Panc1 (cell line): ENCODE measurements at regions not wholly inside any gene's neighbourhood (a gene's known extent, or its start where the extent isn't known, plus 50 kb on each side); places are given as distances from the start of the nearest gene placed in this dataset.

Experiments
- ATAC-seq: fragments of 200-7000 bp; cut with Tn5 transposase; 2 replicates; pipeline ENCODE4 v1.9.1; 2020; ENCODE audit warnings: mild to moderate bottlenecking, moderate library complexity
- BruUV-seq: library from RNA; stranded (reverse); fragments of 400-500 nt; replicated peaks from 2 replicates; lab custom pipeline; 2021; lab: Mats Ljungman, UMichigan
- CTCF ChIA-PET: fragments of 300-600 bp; sonication (Branson Sonifier 250); formaldehyde crosslinking; loops from one replicate; lab custom pipeline; 2022; ENCODE audit warnings: antibody characterized with exemption; lab: Charles Lee
- POLR2A ChIA-PET: fragments of 300-600 bp; sonication (Branson Sonifier 250); formaldehyde crosslinking; loops from one replicate; lab custom pipeline; 2022; ENCODE audit warnings: antibody characterized with exemption; lab: Charles Lee
- DNase-seq: peaks from one replicate; pipeline ENCODE4 v3.0.0-alpha.2; 2010; ENCODE audit warnings: low read depth, low spot score
- H3K27ac ChIP-seq: 2 replicates; pipeline ENCODE4 v1.5.1; 2011; ENCODE audit warnings: mild to moderate bottlenecking, low read length, inconsistent platforms
- H3K27me3 ChIP-seq: fragments of 200-500 bp; sonication (Bioruptor generic); 2 replicates; pipeline ENCODE4 v1.6.0; 2014; ENCODE audit warnings: low read length, inconsistent platforms; ENCODE audit not compliant: control insufficient read depth, insufficient read depth
- H3K36me3 ChIP-seq: fragments of 200-500 bp; sonication (Bioruptor generic); 2 replicates; pipeline ENCODE4 v1.5.1; 2014; ENCODE audit warnings: inconsistent platforms, mild to moderate bottlenecking, low read length, moderate library complexity; ENCODE audit not compliant: control insufficient read depth, insufficient read depth
- H3K4me1 ChIP-seq: 2 replicates; pipeline ENCODE4 v1.5.1; 2011; ENCODE audit warnings: inconsistent platforms, mild to moderate bottlenecking, low read length, moderate library complexity; ENCODE audit not compliant: control insufficient read depth, insufficient read depth
- H3K4me3 ChIP-seq, 2 experiments: 2 replicates each; pipeline ENCODE4 v1.5.1; 2011 to 2012; ENCODE audit warnings: low read depth in 2 of 2, low read length in 2 of 2, mild to moderate bottlenecking in 2 of 2, inconsistent platforms in 1 of 2, moderate library complexity in 1 of 2
- H3K9me3 ChIP-seq: fragments of 200-500 bp; sonication (Bioruptor generic); 2 replicates; pipeline ENCODE4 v1.5.1; 2014; ENCODE audit warnings: low read depth, mild to moderate bottlenecking, inconsistent platforms, low read length, moderate library complexity; ENCODE audit not compliant: control insufficient read depth, insufficient read depth
- CTCF ChIP-seq: fragments of 450-650 bp; IDR thresholded peaks from 2 replicates; pipeline ENCODE4 v1.5.1; 2017; ENCODE audit warnings: mild to moderate bottlenecking
- POLR2AphosphoS5 ChIP-seq: IDR thresholded peaks from 2 replicates; pipeline ENCODE4 v1.6.1; 2012; ENCODE audit warnings: mild to moderate bottlenecking, low read depth, low read length, moderate library complexity
- SIN3A ChIP-seq: IDR thresholded peaks from 2 replicates; pipeline ENCODE4 v1.6.1; 2012; ENCODE audit warnings: low read depth, mild to moderate bottlenecking, low read length, moderate library complexity, borderline replicate concordance; ENCODE audit not compliant: insufficient read depth
- TCF7L2 ChIP-seq: IDR thresholded peaks from 2 replicates; pipeline ENCODE4 v1.6.1; 2011; ENCODE audit warnings: mild to moderate bottlenecking, low read depth, low read length, inconsistent platforms
- in situ Hi-C: cut with HindIII; loops from 2 replicates; pipeline ENCODE4 v1.10.0; 2016; ENCODE audit warnings: low sequenced_read_pairs, low pct_unique_long_range_greater_than_20kb
- intact Hi-C: fragments of 100-400 bp; cut with micrococcal nuclease; formaldehyde crosslinking; loops from one replicate; pipeline ENCODE4 v1.10.0; 2022; ENCODE audit not compliant: unreplicated experiment
- TF ChIP-seq, protein P1 (sequence below), 2 experiments: IDR thresholded peaks; 2 replicates each; pipeline ENCODE4 v1.6.1; 2011 to 2012; ENCODE audit warnings: low read depth in 2 of 2, control low read depth in 1 of 2, low read length in 1 of 2, mild to moderate bottlenecking in 1 of 2, moderate library complexity in 1 of 2; ENCODE audit not compliant: insufficient read depth in 1 of 2

DNA sequence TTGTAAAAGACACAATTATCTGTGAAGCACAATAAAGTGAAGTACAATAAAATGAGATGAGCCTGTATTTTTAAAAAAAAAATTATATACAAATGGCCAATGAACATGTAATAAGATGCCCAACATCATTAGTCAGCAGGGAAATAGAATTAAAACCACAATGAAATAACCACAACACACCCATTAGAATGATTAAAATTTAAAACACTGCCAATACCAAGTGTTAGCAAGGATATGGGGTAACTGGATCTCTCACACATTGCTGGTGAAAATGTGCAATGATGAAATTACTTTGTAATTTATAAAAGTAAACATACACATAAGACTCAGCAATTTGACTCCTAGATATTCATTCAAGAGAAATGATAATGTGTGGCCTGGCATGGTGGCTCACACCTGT is 62.8 kb downstream of the SHOC1 start:
- BruUV-seq, result no TSS peak
- H3K36me3 ChIP-seq, result no peaks in the 10 kb centered on the region
- peak overlapping the region; percentile 23; the same call in 1 of the 2 replicates for H3K27ac ChIP-seq
- ATAC-seq, result no peak
- ChIA-PET POLR2A (no interaction called here), CTCF (no interaction called here)
- H3K9me3 ChIP-seq, result peaks cover 21% of the 10 kb centered on the region; the same call in 1 of the 2 replicates
- DNase-seq, result no peak
- TF ChIP-seq, protein P1, sequence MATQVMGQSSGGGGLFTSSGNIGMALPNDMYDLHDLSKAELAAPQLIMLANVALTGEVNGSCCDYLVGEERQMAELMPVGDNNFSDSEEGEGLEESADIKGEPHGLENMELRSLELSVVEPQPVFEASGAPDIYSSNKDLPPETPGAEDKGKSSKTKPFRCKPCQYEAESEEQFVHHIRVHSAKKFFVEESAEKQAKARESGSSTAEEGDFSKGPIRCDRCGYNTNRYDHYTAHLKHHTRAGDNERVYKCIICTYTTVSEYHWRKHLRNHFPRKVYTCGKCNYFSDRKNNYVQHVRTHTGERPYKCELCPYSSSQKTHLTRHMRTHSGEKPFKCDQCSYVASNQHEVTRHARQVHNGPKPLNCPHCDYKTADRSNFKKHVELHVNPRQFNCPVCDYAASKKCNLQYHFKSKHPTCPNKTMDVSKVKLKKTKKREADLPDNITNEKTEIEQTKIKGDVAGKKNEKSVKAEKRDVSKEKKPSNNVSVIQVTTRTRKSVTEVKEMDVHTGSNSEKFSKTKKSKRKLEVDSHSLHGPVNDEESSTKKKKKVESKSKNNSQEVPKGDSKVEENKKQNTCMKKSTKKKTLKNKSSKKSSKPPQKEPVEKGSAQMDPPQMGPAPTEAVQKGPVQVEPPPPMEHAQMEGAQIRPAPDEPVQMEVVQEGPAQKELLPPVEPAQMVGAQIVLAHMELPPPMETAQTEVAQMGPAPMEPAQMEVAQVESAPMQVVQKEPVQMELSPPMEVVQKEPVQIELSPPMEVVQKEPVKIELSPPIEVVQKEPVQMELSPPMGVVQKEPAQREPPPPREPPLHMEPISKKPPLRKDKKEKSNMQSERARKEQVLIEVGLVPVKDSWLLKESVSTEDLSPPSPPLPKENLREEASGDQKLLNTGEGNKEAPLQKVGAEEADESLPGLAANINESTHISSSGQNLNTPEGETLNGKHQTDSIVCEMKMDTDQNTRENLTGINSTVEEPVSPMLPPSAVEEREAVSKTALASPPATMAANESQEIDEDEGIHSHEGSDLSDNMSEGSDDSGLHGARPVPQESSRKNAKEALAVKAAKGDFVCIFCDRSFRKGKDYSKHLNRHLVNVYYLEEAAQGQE (IDR thresholded peaks at IDR 0.05; ENCODE audit: insufficient read depth in 1 of 2, low read depth in 2 of 2, low read length in 1 of 2), result no peak
- TF ChIP-seq SIN3A (no peak), CTCF (no peak), TCF7L2 (no peak), POLR2AphosphoS5 (no peak)
- H3K4me1 ChIP-seq, result peaks cover 12% of the 10 kb centered on the region
- intact Hi-C loops, result no loop called here
- in situ Hi-C loops, result no loop called here
- no peak overlapping the region for H3K4me3 ChIP-seq
- H3K27me3 ChIP-seq, result no peaks in the 10 kb centered on the region

- ChIA-PET POLR2A (no interaction called here), CTCF (no interaction called here)
- no peaks in the 10 kb centered on the region for H3K27me3 ChIP-seq
- no peak overlapping the region for H3K4me3 ChIP-seq
- ATAC-seq (no peak), DNase-seq (no peak)
- H3K9me3 ChIP-seq, result peaks cover 21% of the 10 kb centered on the region; the same call in 1 of the 2 replicates
- H3K36me3 ChIP-seq, result no peaks in the 10 kb centered on the region
- no TSS peak for BruUV-seq
- in situ Hi-C loops (no loop called here), intact Hi-C loops (no loop called here)
- peak overlapping the region; percentile 30; the same call in 1 of the 2 replicates for H3K27ac ChIP-seq
- TF ChIP-seq POLR2AphosphoS5, result no peak
- peaks cover 12% of the 10 kb centered on the region for H3K4me1 ChIP-seq
Measured at GRCh38 chr9:111730937-111731567, 63.7 kb downstream of the SHOC1 start.

- Histone ChIP-seq H3K27me3 (no peaks in the 10 kb centered on the region), H3K36me3 (no peaks in the 10 kb centered on the region), H3K4me1 (peaks cover 12% of the 10 kb centered on the region), H3K27ac (peak overlapping the region; percentile 90), H3K9me3 (peaks cover 18% of the 10 kb centered on the region; the same call in 1 of the 2 replicates), H3K4me3 (no peak overlapping the region)
- DNase-seq, result peak; percentile 80
- ChIA-PET POLR2A (no interaction called here), CTCF (interaction anchor here (0.8 kb wide), 1 partner anchor 297 kb away, joined by 3 read pairs; no protein-coding TSS in a partner anchor)
- intact Hi-C loops (no loop called here), in situ Hi-C loops (no loop called here)
- no TSS peak for BruUV-seq
- ATAC-seq, result peak; percentile 98
- TF ChIP-seq POLR2AphosphoS5, result peak; percentile 85
- TF ChIP-seq, protein P1 (IDR thresholded peaks at IDR 0.05; ENCODE audit: insufficient read depth in 1 of 2, low read depth in 2 of 2, low read length in 1 of 2), result no peak
- no peak for TF ChIP-seq CTCF
- TF ChIP-seq TCF7L2, result peak; percentile 83
- TF ChIP-seq SIN3A, result no peak
Measured at GRCh38 chr9:111728617-111729366, 65.9 kb downstream of the SHOC1 start.
